SK-N-SH (cell line): ENCODE measurements at regions not wholly inside any gene's neighbourhood (a gene's known extent, or its start where the extent isn't known, plus 50 kb on each side); places are given as distances from the start of the nearest gene placed in this dataset.

ENCODE experiments used
- CTCF ChIA-PET: fragments of 300-600, 350-600 bp; formaldehyde crosslinking; extraction: SDS; loops from one replicate; lab custom pipeline; 2021; lab: Yijun Ruan, JAX
- POLR2A ChIA-PET: fragments of 350-600 bp; sonication (Branson Sonifier 250); formaldehyde crosslinking; extraction: SDS; loops from one replicate; lab custom pipeline; 2020; ENCODE audit warnings: antibody characterized with exemption, inconsistent platforms; lab: Yijun Ruan, JAX
- DNase-seq: peaks from one replicate; pipeline ENCODE4 v3.0.0; 2012
- H2AFZ ChIP-seq: fragments of 200-600 bp; sonication (generic); 2 replicates; pipeline ENCODE4 v1.8.1; 2016; ENCODE audit warnings: antibody characterized with exemption, mild to moderate bottlenecking, low read depth
- H3F3A ChIP-seq: fragments of 200-600 bp; sonication (generic); replicated peaks from 2 replicates; pipeline ENCODE3; 2016; ENCODE audit warnings: antibody characterized with exemption, mild to moderate bottlenecking; ENCODE audit not compliant: insufficient read depth
- H3K27ac ChIP-seq, 2 experiments: fragments of 200-500 bp in 1 of 2; fragments of 200-600 bp in 1 of 2; sonication (Bioruptor generic) in 1 of 2; sonication (generic), shearing (Covaris generic) in 1 of 2; 2 replicates each; pipeline versions ENCODE4 v1.5.1 to v1.6.1; 2014 to 2016; ENCODE audit warnings: low read depth in 2 of 2, inconsistent platforms in 1 of 2, low read length in 1 of 2, mild to moderate bottlenecking in 1 of 2, mixed read lengths in 1 of 2
- H3K27me3 ChIP-seq: fragments of 200-600 bp; sonication (generic), shearing (Covaris generic); 2 replicates; pipeline ENCODE4 v1.6.1; 2016; ENCODE audit warnings: mixed run types; ENCODE audit not compliant: insufficient read depth
- H3K36me3 ChIP-seq, 2 experiments: fragments of 200-500 bp in 1 of 2; fragments of 200-600 bp in 1 of 2; sonication (Bioruptor generic) in 1 of 2; sonication (generic) in 1 of 2; replicated peaks in 1 of 2; 2 replicates each; pipeline versions ENCODE3 to v1.5.1; 2014 to 2016; ENCODE audit warnings: low read length in 1 of 2, mild to moderate bottlenecking in 1 of 2; ENCODE audit not compliant: insufficient read depth in 2 of 2, control insufficient read depth in 1 of 2
- H3K4me1 ChIP-seq, 2 experiments: fragments of 200-500 bp in 1 of 2; fragments of 200-600 bp in 1 of 2; sonication (Bioruptor generic) in 1 of 2; sonication (generic), shearing (Covaris generic) in 1 of 2; 2 replicates each; pipeline versions ENCODE4 v1.5.1 to v1.6.1; 2014 to 2016; ENCODE audit warnings: low read depth in 1 of 2, low read length in 1 of 2, mixed run types in 1 of 2; ENCODE audit not compliant: insufficient read depth in 2 of 2, control insufficient read depth in 1 of 2
- H3K4me2 ChIP-seq: fragments of 200-600 bp; sonication (generic), shearing (Covaris generic); 2 replicates; pipeline ENCODE4 v1.6.1; 2017; ENCODE audit warnings: mixed run types
- H3K4me3 ChIP-seq, 2 experiments: fragments of 200-500 bp in 1 of 2; fragments of 200-600 bp in 1 of 2; sonication (Bioruptor generic) in 1 of 2; sonication (generic), shearing (Covaris generic) in 1 of 2; 2 replicates each; pipeline versions ENCODE4 v1.5.1 to v1.8.1; 2014 to 2016; ENCODE audit warnings: low read depth in 2 of 2, inconsistent platforms in 1 of 2, low read length in 1 of 2, mild to moderate bottlenecking in 1 of 2, mixed read lengths in 1 of 2, moderate library complexity in 1 of 2
- H3K79me2 ChIP-seq: fragments of 200-600 bp; sonication (generic); 2 replicates; pipeline ENCODE4 v1.8.1; 2017; ENCODE audit warnings: mild to moderate bottlenecking; ENCODE audit not compliant: insufficient read depth
- H3K9ac ChIP-seq: fragments of 200-600 bp; sonication (generic); 2 replicates; pipeline ENCODE4 v1.6.1; 2017; ENCODE audit warnings: mixed run types
- H3K9me2 ChIP-seq: fragments of 200-600 bp; sonication (generic); 2 replicates; pipeline ENCODE4 v1.6.1; 2017; ENCODE audit warnings: mixed run types
- H3K9me3 ChIP-seq: fragments of 200-600 bp; sonication (generic); 2 replicates; pipeline ENCODE4 v1.6.1; 2017; ENCODE audit warnings: mixed run types, mild to moderate bottlenecking, moderate library complexity
- H4K20me1 ChIP-seq: fragments of 200-600 bp; sonication (generic); 2 replicates; pipeline ENCODE4 v1.6.1; 2017; ENCODE audit warnings: mild to moderate bottlenecking, mixed run types; ENCODE audit not compliant: insufficient read depth
- ELF1 ChIP-seq: IDR thresholded peaks from 2 replicates; pipeline ENCODE4 v1.4.0; 2012
- EZH2phosphoT487 ChIP-seq: fragments of 200-600 bp; sonication (generic); IDR thresholded peaks from 2 replicates; pipeline ENCODE4 v1.6.1; 2017; ENCODE audit warnings: low read depth, mixed run types, mild to moderate bottlenecking, antibody characterized with exemption, moderate library complexity, borderline replicate concordance
- FOSL2 ChIP-seq: IDR thresholded peaks from 2 replicates; pipeline ENCODE4 v1.4.0; 2012; ENCODE audit warnings: low read depth, mild to moderate bottlenecking, moderate library complexity, borderline replicate concordance
- FOXM1 ChIP-seq: IDR thresholded peaks from 2 replicates; pipeline ENCODE4 v1.4.0; 2012; ENCODE audit warnings: low read depth, mild to moderate bottlenecking
- MEF2A ChIP-seq: IDR thresholded peaks from 2 replicates; pipeline ENCODE4 v1.4.0; 2012; ENCODE audit warnings: low read depth, borderline replicate concordance
- NRF1 ChIP-seq: IDR thresholded peaks from 2 replicates; pipeline ENCODE4 v1.6.1; 2012; ENCODE audit warnings: low read depth, mild to moderate bottlenecking, low read length
- POLR2AphosphoS5 ChIP-seq: IDR thresholded peaks from 2 replicates; pipeline ENCODE4 v1.6.1; 2012; ENCODE audit warnings: low read depth, low read length
- REST ChIP-seq: IDR thresholded peaks from 2 replicates; pipeline ENCODE4 v1.6.1; 2012; ENCODE audit warnings: mild to moderate bottlenecking, low read depth, low read length, moderate library complexity
- RFX5 ChIP-seq: IDR thresholded peaks from 2 replicates; pipeline ENCODE4 v1.6.1; 2012; ENCODE audit warnings: mild to moderate bottlenecking, improper control_type of control experiment, low read length
- TCF12 ChIP-seq: IDR thresholded peaks from 2 replicates; pipeline ENCODE4 v1.4.0; 2012
- USF1 ChIP-seq: IDR thresholded peaks from 2 replicates; pipeline ENCODE4 v1.4.0; 2012; ENCODE audit warnings: low read depth, borderline replicate concordance
- USF2 ChIP-seq: fragments of 150-350 bp; IDR thresholded peaks from 2 replicates; pipeline ENCODE4 v1.6.1; 2017; ENCODE audit warnings: antibody characterized with exemption, low read length, low read depth, borderline replicate concordance
- YY1 ChIP-seq: IDR thresholded peaks from 2 replicates; pipeline ENCODE4 v1.4.0; 2012; ENCODE audit warnings: low read depth, mild to moderate bottlenecking
- WGBS: methylation state at CpG from one replicate; pipeline ENCODE4 v1.1.6; 2017; ENCODE audit warnings: low lambda C conversion rate; 5-methylcytosine and 5-hydroxymethylcytosine counted together
- TF ChIP-seq, protein P1 (sequence below): IDR thresholded peaks from 2 replicates; pipeline ENCODE4 v1.4.0; 2012; ENCODE audit warnings: low read depth

- ChIA-PET POLR2A (no interaction called here), CTCF (interaction anchor here (0.5 kb wide), 1 partner anchor 46 kb away, joined by 3 read pairs; no protein-coding TSS in a partner anchor)
- DNase-seq: no peak
- no peak overlapping the region for H3K4me3 ChIP-seq
- H3K9me2 ChIP-seq: no peaks in the 10 kb centered on the region
- no peak overlapping the region for H3K27ac ChIP-seq
- no peak overlapping the region for H2AFZ ChIP-seq
- no peak overlapping the region for H3K9ac ChIP-seq
- H4K20me1 ChIP-seq: no peaks in the 10 kb centered on the region
- H3K4me1 ChIP-seq: no peaks in the 10 kb centered on the region
- H3K79me2 ChIP-seq: no peaks in the 10 kb centered on the region
- no peaks in the 10 kb centered on the region for H3F3A ChIP-seq
- no peaks in the 10 kb centered on the region; the same call in 1 of the 2 replicates for H3K27me3 ChIP-seq
- no peak overlapping the region for H3K4me2 ChIP-seq
- WGBS: 63% methylated on average over 6 of the region's 6 CpGs
- H3K9me3 ChIP-seq: no peaks in the 10 kb centered on the region
- no peaks in the 10 kb centered on the region for H3K36me3 ChIP-seq
- no peak for TF ChIP-seq EZH2phosphoT487
- no peak for TF ChIP-seq MEF2A
- TF ChIP-seq USF1: no peak
- no peak for TF ChIP-seq USF2
- no peak for TF ChIP-seq ELF1
- no peak for TF ChIP-seq REST
- TF ChIP-seq FOSL2: no peak
- TF ChIP-seq NRF1: no peak
- no peak for TF ChIP-seq POLR2AphosphoS5
Observed at GRCh38 chr2:120604767-120605166, 130.9 kb upstream of the GLI2 start.

DNA sequence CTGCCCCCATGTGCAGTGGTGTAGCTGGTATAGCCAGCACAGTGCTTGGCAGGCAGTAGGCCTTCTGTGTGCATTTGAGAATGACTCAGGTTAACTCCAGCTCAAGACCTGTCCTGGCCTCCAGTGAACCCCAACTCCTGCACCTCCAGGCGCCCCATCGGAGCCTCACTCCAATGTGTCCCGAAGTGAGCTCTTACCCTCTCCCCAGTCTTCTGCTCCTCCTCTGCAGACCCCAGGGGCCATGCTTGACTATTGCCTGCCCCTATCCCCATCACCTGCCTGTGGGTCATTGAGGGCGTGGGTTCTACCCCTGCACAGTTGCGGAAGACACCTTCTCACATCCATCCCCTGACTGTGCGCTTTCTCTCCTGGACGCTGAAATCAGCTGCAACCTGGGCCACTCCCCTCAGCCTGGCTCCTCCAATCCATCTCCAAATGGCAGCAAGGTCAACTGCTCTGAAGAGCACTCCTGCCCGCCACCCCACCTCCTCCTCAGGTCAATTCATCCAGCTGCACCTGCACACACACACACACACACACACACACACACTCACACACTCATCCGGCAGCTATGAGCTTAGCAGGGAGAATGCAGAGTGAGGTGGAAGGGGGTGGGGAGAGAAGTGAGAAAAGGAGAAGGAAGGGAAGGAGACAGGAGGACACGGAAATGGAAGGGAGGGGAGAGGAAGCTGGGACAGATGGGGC lies 130.3 kb upstream of the GLI2 start:
- 60% methylated on average over 8 of the region's 10 CpGs for WGBS
- Histone ChIP-seq H3K9ac (no peak overlapping the region), H3K9me3 (no peaks in the 10 kb centered on the region), H4K20me1 (no peaks in the 10 kb centered on the region), H3K4me2 (no peak overlapping the region), H3K9me2 (no peaks in the 10 kb centered on the region), H3K79me2 (no peaks in the 10 kb centered on the region), H3F3A (no peaks in the 10 kb centered on the region), H3K4me3 (no peak overlapping the region), H3K4me1 (no peaks in the 10 kb centered on the region), H3K36me3 (no peaks in the 10 kb centered on the region), H3K27ac (no peak overlapping the region), H2AFZ (no peak overlapping the region), H3K27me3 (no peaks in the 10 kb centered on the region; the same call in 1 of the 2 replicates)
- no peak for DNase-seq
- ChIA-PET POLR2A (interaction anchor here (0.7 kb wide), 1 partner anchor 11 kb away, joined by 3 read pairs; no protein-coding TSS in a partner anchor), CTCF (interaction anchor here (0.5 to 1.1 kb wide), 2 partner anchors 46 to 292 kb away, joined by 3 read pairs; no protein-coding TSS in a partner anchor)
- no peak for TF ChIP-seq USF2
- no peak for TF ChIP-seq RFX5
- no peak for TF ChIP-seq USF1
- no peak for TF ChIP-seq FOXM1
- TF ChIP-seq, protein P1, sequence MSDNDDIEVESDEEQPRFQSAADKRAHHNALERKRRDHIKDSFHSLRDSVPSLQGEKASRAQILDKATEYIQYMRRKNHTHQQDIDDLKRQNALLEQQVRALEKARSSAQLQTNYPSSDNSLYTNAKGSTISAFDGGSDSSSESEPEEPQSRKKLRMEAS: no peak
- no peak for TF ChIP-seq POLR2AphosphoS5
- TF ChIP-seq REST: no peak
- no peak for TF ChIP-seq YY1
- no peak for TF ChIP-seq TCF12
